Aorta (tissue), 5 donors: ENCODE measurements at regions not wholly inside any gene's neighbourhood (a gene's known extent, or its start where the extent isn't known, plus 50 kb on each side); places are given as distances from the start of the nearest gene placed in this dataset.

Experiments used
- ATAC-seq: fragments of 200-7000 bp; cut with Tn5 transposase; one replicate; pipeline ENCODE4 v1.9.1; 2022; ENCODE audit warnings: moderate library complexity; ENCODE audit not compliant: low FRiP score
- DNase-seq, 2 donors: peaks; one replicate each; pipeline ENCODE4 v3.0.0-alpha.2; 2020
- H3K27ac ChIP-seq, 2 donors: one replicate each; pipeline ENCODE4 v1.5.1; 2013; ENCODE audit warnings: low read length in 2 of 2, mild to moderate bottlenecking in 2 of 2, moderate library complexity in 2 of 2, control low read depth in 1 of 2, inconsistent platforms in 1 of 2, low read depth in 1 of 2
- H3K27me3 ChIP-seq, 2 donors: one replicate each; pipeline ENCODE4 v1.6.1; 2013; ENCODE audit warnings: control low read depth in 1 of 2, low read length in 1 of 2, mild to moderate bottlenecking in 1 of 2, moderate library complexity in 1 of 2; ENCODE audit not compliant: insufficient read depth in 2 of 2, control insufficient read depth in 1 of 2
- H3K36me3 ChIP-seq, 2 donors: one replicate each; pipeline ENCODE4 v1.6.1; 2013; ENCODE audit warnings: control low read depth in 1 of 2, low read length in 1 of 2, mild to moderate bottlenecking in 1 of 2; ENCODE audit not compliant: insufficient read depth in 2 of 2, control insufficient read depth in 1 of 2
- H3K4me1 ChIP-seq, 2 donors: one replicate each; pipeline ENCODE4 v1.6.1; 2013; ENCODE audit warnings: low read length in 2 of 2, control low read depth in 1 of 2, mild to moderate bottlenecking in 1 of 2, moderate library complexity in 1 of 2; ENCODE audit not compliant: insufficient read depth in 2 of 2, control insufficient read depth in 1 of 2
- H3K4me3 ChIP-seq, 2 donors: one replicate each; pipeline ENCODE4 v1.5.1; 2013; ENCODE audit warnings: low read length in 2 of 2, control low read depth in 1 of 2, mild to moderate bottlenecking in 1 of 2
- H3K9me3 ChIP-seq: one replicate; pipeline ENCODE4 v1.6.1; 2013; ENCODE audit warnings: mild to moderate bottlenecking, low read length; ENCODE audit not compliant: control insufficient read depth
- WGBS, 2 donors: extraction: QIAGEN DNeasy Blood & Tissue Kit; methylation state at CpG; one replicate each; pipeline ENCODE4 v1.1.7; 2013; 5-methylcytosine and 5-hydroxymethylcytosine counted together
- intact Hi-C, 2 donors: fragments of 100-400 bp; cut with DNase I; formaldehyde crosslinking; loops; one replicate each; pipeline versions ENCODE4 v1.14.2 to v1.15.0; 2022
- donor health status: healthy with polysubstance abuse.
- donor health status: Bipolar disorder and iron deficiency.
- donor health status: DM: no; HTN: no; CAD: no.
- donor health status: DM: no; HTN: no; CAD: no.
- donor health status: DM: yes; HTN: yes; CAD: no.

DNA sequence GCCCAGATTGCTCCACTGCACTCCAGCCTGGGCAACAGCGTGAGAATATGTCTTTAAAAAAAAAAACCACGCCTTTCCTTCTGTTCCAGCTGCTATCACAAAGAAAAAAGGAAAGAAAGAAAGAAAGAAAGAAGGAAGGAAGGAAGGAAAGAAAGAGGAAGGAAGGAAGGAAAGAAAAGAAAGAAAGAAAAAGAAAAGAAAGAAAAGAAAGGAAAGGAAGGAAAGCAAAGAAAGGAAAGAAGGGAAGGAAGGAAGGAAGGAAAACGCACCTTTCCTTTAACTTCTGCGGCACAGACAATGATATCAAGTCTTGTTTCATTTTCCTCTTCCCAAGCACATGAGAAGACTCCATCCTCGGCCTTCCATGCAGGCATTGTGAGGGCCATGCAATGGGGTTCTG is 107.4 kb upstream of the NOCT start:
- H3K4me1 ChIP-seq, result no peaks in the 10 kb centered on the region
- DNase-seq, result no peak
- no peak overlapping the region for H3K27ac ChIP-seq
- H3K27me3 ChIP-seq, result no peaks in the 10 kb centered on the region
- no peaks in the 10 kb centered on the region for H3K36me3 ChIP-seq
- 95 to 97% methylated on average over 5 of the region's 5 CpGs for WGBS, 2 donors
- H3K4me3 ChIP-seq, result no peak overlapping the region
- no peaks in the 10 kb centered on the region for H3K9me3 ChIP-seq
- intact Hi-C loops, result no loop called here
- ATAC-seq, result no peak

DNA sequence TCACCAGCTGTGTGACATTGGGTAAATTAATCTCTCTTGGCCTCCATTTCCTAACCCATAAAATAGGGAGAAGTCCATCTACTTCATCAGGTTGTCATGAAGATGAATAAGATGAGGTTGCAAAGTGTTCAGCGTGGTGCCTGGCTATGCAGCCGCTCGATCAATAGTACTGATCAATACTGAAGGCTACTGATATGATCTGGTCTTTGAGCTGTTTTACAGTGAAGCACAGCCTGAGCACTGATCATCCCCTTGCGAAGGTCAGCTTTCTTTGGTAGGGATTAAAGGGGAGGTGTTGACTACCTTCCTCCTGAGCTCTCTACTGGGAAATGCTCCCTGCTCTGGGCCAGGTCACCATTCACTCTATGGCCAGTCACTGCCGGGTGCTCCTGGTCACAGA is 108.4 kb upstream of the NOCT start:
- 85 to 96% methylated on average over 5 of the region's 5 CpGs for WGBS, 2 donors
- no peak overlapping the region for H3K4me3 ChIP-seq
- ATAC-seq, result no peak
- H3K27me3 ChIP-seq, result no peaks in the 10 kb centered on the region
- intact Hi-C loops, result no loop called here
- H3K9me3 ChIP-seq, result no peaks in the 10 kb centered on the region
- no peak for DNase-seq
- no peaks in the 10 kb centered on the region for H3K36me3 ChIP-seq
- no peaks in the 10 kb centered on the region for H3K4me1 ChIP-seq
- no peak overlapping the region for H3K27ac ChIP-seq

DNA sequence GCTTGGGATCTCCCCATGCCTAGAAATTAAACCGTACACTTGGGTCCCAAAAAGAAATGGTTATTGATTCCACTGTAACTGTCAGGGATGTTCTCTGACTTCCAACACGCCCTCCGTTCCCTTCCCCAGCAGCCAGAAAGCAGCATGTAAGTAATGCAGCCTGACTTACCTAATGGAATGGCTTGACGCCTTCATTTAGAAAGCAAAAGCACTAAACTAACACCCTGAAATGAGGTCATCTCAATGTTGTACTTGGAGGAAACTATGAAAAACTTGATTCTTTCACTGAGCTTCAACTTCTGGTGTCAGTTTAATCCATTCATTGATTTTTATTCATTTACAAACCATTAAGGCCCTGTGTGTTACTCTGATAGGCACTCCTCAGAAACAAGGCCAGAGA is 110.8 kb upstream of the NOCT start:
- no peaks in the 10 kb centered on the region for H3K36me3 ChIP-seq
- no peaks in the 10 kb centered on the region for H3K4me1 ChIP-seq
- 64 to 73% methylated on average over 4 of the region's 4 CpGs for WGBS, 2 donors
- no peaks in the 10 kb centered on the region for H3K27me3 ChIP-seq
- no peak overlapping the region for H3K4me3 ChIP-seq
- DNase-seq (no peak), ATAC-seq (no peak)
- no peak overlapping the region for H3K27ac ChIP-seq
- H3K9me3 ChIP-seq, result no peaks in the 10 kb centered on the region
- intact Hi-C loops, result no loop called here

DNA sequence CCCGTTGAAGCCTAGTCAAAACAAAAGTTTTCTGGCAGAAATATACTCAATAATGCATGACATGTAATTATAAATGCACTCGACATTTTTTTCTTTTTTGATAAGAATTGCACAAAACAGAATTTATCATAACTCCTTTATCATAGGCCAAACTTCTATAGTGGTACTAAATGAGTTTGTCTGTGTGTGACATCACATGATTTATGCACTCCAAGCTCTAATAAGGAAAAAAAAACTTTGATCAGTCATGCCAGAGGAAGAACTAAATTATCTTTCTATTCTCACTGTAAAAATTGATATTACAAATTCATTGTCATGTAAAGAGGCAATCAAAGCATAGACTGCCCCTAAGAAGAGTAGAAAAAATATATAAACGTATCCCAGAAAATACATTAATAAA is 112.4 kb upstream of the NOCT start:
- Histone ChIP-seq H3K27me3 (no peaks in the 10 kb centered on the region), H3K4me3 (no peak overlapping the region), H3K27ac (no peak overlapping the region), H3K36me3 (no peaks in the 10 kb centered on the region), H3K9me3 (no peaks in the 10 kb centered on the region), H3K4me1 (no peaks in the 10 kb centered on the region)
- WGBS, 2 donors, result 56 to 63% methylated on average over 3 of the region's 3 CpGs
- intact Hi-C loops, result no loop called here
- ATAC-seq (no peak), DNase-seq (no peak)

DNA sequence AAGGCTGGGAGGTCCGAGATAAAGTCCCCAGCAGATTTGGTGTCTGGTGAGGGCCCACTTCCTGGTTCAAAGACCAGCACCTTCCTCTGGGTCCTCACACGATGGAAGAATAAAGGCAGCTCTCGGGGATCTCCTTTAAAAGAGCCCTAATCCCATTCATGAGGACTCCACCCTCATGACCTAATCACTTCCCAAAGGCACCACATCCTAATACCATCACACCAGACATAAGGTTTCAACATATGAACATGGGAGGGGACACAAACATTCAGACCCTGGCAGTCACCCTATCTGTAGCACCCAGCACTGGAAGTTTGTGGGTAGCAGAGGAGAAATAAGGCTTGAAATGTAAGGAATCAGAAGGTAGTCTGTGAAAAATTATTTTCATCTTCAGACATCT is 112.9 kb upstream of the NOCT start:
- Histone ChIP-seq H3K4me3 (no peak overlapping the region), H3K9me3 (no peaks in the 10 kb centered on the region), H3K27ac (no peak overlapping the region), H3K27me3 (no peaks in the 10 kb centered on the region), H3K4me1 (no peaks in the 10 kb centered on the region), H3K36me3 (no peaks in the 10 kb centered on the region)
- 83 to 89% methylated on average over 3 of the region's 3 CpGs for WGBS, 2 donors
- intact Hi-C loops, result no loop called here
- no peak for DNase-seq
- no peak for ATAC-seq

DNA sequence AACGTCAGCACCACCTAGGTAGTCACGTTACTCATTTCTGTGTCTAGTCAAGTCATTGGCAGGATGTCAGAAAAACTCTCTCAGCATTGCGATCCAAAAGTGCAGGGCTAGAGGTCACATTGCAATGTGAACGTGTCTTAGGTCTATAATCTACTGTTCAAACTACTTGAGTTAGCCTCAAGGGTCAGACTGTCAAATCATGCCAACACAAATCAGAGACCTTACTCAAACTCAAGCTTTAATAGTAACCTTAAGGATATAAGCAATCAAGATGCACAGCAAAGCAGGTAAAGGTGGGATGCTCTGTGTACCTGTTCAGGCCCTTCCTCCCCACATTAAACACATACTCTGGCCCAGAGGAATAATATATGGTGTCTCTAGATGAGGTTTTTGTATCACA is 114.4 kb upstream of the NOCT start:
- WGBS, 2 donors, result 92% methylated on average over 4 of the region's 4 CpGs
- H3K27ac ChIP-seq, result no peak overlapping the region
- no peaks in the 10 kb centered on the region for H3K9me3 ChIP-seq
- no peaks in the 10 kb centered on the region for H3K4me1 ChIP-seq
- no peak overlapping the region for H3K4me3 ChIP-seq
- H3K36me3 ChIP-seq, result no peaks in the 10 kb centered on the region
- DNase-seq, result no peak
- ATAC-seq, result no peak
- intact Hi-C loops, result no loop called here
- H3K27me3 ChIP-seq, result no peaks in the 10 kb centered on the region

DNA sequence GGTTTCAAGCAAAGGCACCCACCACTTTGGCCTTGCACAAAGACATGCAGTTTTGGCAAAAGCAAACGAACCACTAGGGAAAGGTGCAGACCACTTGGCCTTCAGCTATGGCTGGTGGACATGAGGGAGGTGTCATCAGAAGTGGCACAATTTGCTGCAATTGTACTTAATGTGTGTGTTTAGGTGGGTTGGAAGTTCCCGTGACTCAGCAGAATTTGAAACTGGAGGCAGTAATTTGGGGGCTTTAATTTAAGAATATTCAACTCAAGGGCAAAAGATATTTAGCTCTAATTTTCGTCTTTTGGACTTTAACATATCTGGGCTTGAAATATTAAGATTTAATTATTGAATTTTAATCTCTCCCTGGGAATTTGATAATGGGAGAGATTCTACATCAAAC is 115.6 kb upstream of the NOCT start:
- no peak for ATAC-seq
- no peaks in the 10 kb centered on the region for H3K9me3 ChIP-seq
- no peak for DNase-seq
- intact Hi-C loops, result no loop called here
- no peak overlapping the region for H3K4me3 ChIP-seq
- H3K27me3 ChIP-seq, result no peaks in the 10 kb centered on the region
- H3K27ac ChIP-seq, result no peak overlapping the region
- H3K4me1 ChIP-seq, result no peaks in the 10 kb centered on the region
- H3K36me3 ChIP-seq, result no peaks in the 10 kb centered on the region
- 79 to 94% methylated on average over 3 of the region's 3 CpGs for WGBS, 2 donors

DNA sequence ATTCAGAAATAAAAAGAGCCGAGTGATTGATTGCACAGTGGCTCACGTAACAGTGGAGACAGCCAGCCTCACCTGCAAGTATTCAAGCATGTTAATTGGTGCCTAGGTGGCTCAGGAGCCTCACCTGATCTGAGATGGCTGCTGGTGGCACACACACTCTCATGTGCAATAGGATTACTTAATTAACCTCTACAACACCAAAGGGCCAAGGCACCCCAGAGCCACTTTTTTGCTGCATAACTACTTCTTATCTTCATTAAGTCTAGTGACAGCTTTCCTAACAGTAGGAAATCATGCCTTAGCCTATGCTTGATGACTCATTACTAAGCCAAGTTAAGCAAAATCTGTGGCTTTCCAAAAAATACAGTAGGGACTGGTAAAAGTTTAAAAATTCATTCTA is 117.3 kb upstream of the NOCT start:
- no peaks in the 10 kb centered on the region for H3K36me3 ChIP-seq
- no peaks in the 10 kb centered on the region for H3K4me1 ChIP-seq
- H3K9me3 ChIP-seq, result no peaks in the 10 kb centered on the region
- intact Hi-C loops, result no loop called here
- DNase-seq (no peak), ATAC-seq (no peak)
- H3K27me3 ChIP-seq, result no peaks in the 10 kb centered on the region
- WGBS, 2 donors, result 78 to 82% methylated on average over 2 of the region's 2 CpGs
- H3K4me3 ChIP-seq, result no peak overlapping the region
- H3K27ac ChIP-seq, result no peak overlapping the region

DNA sequence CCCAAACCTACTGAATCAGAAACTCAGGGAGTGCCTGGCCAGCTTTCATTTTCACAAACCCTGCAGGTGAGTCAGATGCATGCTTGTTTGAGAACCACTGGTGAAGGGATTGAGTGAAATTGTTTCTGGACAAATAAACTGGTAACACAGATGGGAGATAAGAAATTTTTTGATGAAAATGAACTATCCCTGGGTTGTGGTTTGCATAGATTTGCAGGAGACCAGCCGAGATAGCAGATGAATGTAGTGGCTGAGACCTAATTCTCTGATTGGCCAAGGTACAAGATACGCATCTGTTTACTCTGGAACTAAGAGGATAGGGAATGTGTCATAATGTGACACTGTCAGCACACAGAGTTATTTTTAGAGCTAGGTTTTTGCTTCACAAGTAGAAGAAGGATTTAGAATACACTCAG is 117.8 kb upstream of the NOCT start:
- Histone ChIP-seq H3K27me3 (no peaks in the 10 kb centered on the region), H3K27ac (no peak overlapping the region), H3K4me3 (no peak overlapping the region), H3K36me3 (no peaks in the 10 kb centered on the region), H3K4me1 (no peaks in the 10 kb centered on the region), H3K9me3 (no peaks in the 10 kb centered on the region)
- intact Hi-C loops, result no loop called here
- 44 to 63% methylated on average over 2 of the region's 2 CpGs for WGBS, 2 donors
- DNase-seq, result no peak
- ATAC-seq, result no peak
